Choroid plexus epithelial cell (primary cell): ENCODE measurements at regions not wholly inside any gene's neighbourhood (a gene's known extent, or its start where the extent isn't known, plus 50 kb on each side); places are given as distances from the start of the nearest gene placed in this dataset.

ENCODE experiments used
- DNase-seq: peaks from one replicate; pipeline ENCODE4 v3.0.0-alpha.2; 2010; ENCODE audit warnings: low read depth
- H3K4me3 ChIP-seq: 2 replicates; pipeline ENCODE4 v1.5.1; 2011; ENCODE audit warnings: low read depth, mild to moderate bottlenecking, control low read depth, low read length, moderate library complexity
- CTCF ChIP-seq: conservative IDR thresholded peaks from 2 replicates; pipeline ENCODE4 v1.5.1; 2011; ENCODE audit warnings: low read depth, mild to moderate bottlenecking, control low read depth, inconsistent platforms, low read length, moderate library complexity

- H3K4me3 ChIP-seq: no peak overlapping the region
- no peak for DNase-seq
- no peak for TF ChIP-seq CTCF
Measured at GRCh38 chr4:154677300-154677699, 64.8 kb upstream of the FGG start.

GRCh38 chr4:154677923-154678322, 65.5 kb upstream of the FGG start:
- TF ChIP-seq CTCF: no peak
- no peak overlapping the region for H3K4me3 ChIP-seq
- DNase-seq: no peak

- no peak for TF ChIP-seq CTCF
- DNase-seq: no peak
- no peak overlapping the region for H3K4me3 ChIP-seq
Measured at GRCh38 chr4:154683956-154684681, 59.7 kb upstream of the LRAT start.

- DNase-seq: peak; percentile 25
- H3K4me3 ChIP-seq: no peak overlapping the region
- TF ChIP-seq CTCF: peak; percentile 32
Measured at GRCh38 chr4:154686838-154687237, 57.0 kb upstream of the LRAT start.

GRCh38 chr4:154687840-154688239, 56.0 kb upstream of the LRAT start:
- no peak for DNase-seq
- no peak for TF ChIP-seq CTCF
- no peak overlapping the region for H3K4me3 ChIP-seq

- H3K4me3 ChIP-seq: no peak overlapping the region
- TF ChIP-seq CTCF: no peak
Measured at GRCh38 chr4:154691229-154691628, 52.6 kb upstream of the LRAT start.

GRCh38 chr4:154692304-154692818, 51.4 kb upstream of the LRAT start:
- no peak for DNase-seq
- no peak for TF ChIP-seq CTCF
- no peak overlapping the region for H3K4me3 ChIP-seq

More at GRCh38 chr4:154691229-154691628, 52.6 kb upstream of the LRAT start:
- DNase-seq: peak; percentile 1
